ENCODE measurements at regions not wholly inside any gene's neighbourhood (a gene's known extent, or its start where the extent isn't known, plus 50 kb on each side); places are given as distances from the start of the nearest gene placed in this dataset.
"Not testable (repeated sequence)": the region's sequence is repeated elsewhere in the genome, so short reads cannot be mapped to it uniquely, and the experiment has no call there.

DNA sequence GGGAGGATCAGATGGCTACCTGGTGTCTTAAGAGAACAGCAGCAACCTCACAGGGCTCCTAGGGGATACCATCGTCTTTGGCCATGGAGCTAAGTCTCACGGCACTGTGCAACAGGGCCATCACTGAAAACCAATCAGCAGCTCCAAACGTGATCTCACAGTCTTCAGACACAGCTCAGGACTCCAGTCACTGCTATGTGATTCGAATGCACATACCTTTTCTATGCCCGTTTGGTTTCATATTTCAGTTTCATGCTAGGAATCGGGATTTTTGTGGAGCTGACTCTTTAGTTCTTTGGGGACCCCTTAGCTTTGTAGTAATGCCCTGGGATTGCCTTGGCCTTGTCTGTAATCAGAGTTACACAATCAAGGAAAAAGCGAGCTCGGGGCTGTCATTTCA lies 162.8 kb upstream of the CDH11 start:
- DNase-seq (ENCODE audit: low read depth in 2 of 2) = no peak

- no peak for DNase-seq (ENCODE audit: low read depth in 2 of 2)
Measured at GRCh38 chr16:65283181-65283651, 161.4 kb upstream of the CDH11 start.

GRCh38 chr16:65281586-65281985 lies 159.7 kb upstream of the CDH11 start:
- no peak for DNase-seq (ENCODE audit: low read depth in 2 of 2)

- DNase-seq (ENCODE audit: low read depth in 2 of 2) = no peak
Measured at GRCh38 chr16:65280845-65281512, 159.1 kb upstream of the CDH11 start.

- DNase-seq (ENCODE audit: low read depth in 2 of 2) = no peak
Measured at GRCh38 chr16:65279576-65279975, 157.7 kb upstream of the CDH11 start.

DNA sequence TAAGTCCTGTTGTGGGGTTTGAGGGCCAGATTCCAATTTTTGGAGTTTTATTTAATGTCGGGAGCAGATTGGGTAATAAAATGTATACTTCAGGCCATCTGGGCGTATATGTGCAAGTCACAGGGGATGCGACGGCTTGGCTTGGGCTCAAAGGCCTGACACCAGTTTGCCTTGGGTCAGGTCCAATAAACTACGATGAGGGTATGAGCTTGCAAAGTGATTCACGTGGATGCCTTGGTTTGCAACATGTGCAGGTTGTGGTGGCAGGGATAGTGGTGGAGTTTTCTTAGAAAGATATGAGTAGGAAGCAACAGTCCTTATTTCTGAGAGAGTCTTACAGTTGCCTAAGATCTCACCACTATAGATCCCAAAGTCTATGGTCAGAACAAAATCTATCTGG lies 157.0 kb upstream of the CDH11 start:
- no peak for DNase-seq (ENCODE audit: low read depth in 2 of 2)

DNA sequence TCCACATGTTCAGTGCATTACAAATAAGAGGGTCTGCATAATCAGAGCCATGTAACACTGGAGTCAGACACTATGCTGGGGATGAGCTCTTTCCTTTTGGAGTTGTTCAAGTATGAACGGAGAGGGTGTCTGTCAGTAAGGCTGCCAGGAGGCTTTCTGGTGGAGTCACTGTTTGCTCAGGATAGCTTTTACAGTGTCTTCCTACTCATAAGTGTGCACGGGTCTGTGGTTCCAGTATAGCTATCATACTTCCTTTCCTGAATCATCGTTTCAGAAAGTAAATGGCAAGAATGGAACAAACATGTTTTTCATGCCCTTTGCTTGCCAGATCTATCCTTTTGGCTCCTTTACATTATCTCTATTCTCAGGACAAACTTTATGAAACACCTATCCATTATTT lies 152.7 kb upstream of the CDH11 start:
- DNase-seq (ENCODE audit: low read depth in 2 of 2) = no peak

DNA sequence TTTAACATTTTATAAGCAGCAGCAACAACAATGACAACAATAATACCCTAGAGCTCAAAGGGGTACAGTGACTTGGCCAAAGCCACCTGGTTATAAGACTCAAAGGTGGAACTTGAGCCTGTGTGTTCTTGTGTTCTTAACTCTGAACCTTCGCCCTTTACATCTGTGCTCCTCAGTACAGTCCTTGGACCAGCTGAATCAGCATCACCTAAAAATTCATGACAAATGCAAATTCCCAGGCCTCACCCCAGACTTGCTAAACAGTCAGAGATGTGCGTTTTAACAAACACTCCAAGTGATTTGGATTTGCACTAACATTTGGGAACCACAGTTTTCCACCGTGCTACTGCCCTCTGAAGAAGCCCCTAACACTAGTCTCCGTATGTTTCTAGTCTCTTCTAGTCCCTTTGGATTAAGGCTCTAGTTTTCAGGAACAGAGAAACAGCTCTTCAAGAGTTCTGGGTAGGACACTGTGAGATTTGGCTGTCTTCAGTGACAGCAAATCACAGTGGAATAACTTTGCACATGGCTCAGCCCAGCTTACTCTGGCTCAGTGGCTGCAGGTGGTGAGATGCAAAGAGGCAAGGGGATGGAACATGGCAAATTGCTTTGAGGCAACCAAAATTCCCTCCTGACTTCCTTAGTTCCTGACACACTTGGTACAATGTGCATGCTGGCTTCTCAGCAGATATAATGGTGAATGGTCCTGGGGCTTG lies 151.0 kb upstream of the CDH11 start:
- no peak for DNase-seq (ENCODE audit: low read depth in 2 of 2)

GRCh38 chr16:65271996-65272395 lies 150.1 kb upstream of the CDH11 start:
- DNase-seq (ENCODE audit: low read depth in 2 of 2) = no peak

DNA sequence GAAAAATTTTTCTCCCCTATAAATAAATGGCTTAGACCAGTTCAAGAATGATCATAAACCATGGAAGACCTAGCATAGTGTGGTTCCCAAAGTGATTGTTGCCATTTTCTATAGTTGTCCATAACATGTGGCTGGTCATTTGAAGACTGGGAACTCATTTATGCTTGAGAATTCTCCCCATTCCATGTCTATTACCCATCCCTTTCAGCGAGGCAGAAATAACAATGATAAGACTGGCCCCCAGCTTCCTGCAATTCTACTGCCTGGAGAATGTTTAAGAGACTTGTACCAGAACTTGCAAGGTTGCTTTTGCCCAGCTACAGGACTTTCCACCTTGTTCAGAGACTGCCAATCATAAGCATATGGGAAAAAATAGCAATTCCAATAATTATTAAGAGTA lies 146.5 kb upstream of the CDH11 start:
- no peak for DNase-seq (ENCODE audit: low read depth in 2 of 2)

GRCh38 chr16:65263896-65264295 lies 142.0 kb upstream of the CDH11 start:
- no peak for DNase-seq (ENCODE audit: low read depth in 2 of 2)

- DNase-seq (ENCODE audit: low read depth in 2 of 2) = no peak
Measured at GRCh38 chr16:65260746-65261145, 138.9 kb upstream of the CDH11 start.

- DNase-seq (ENCODE audit: low read depth in 2 of 2) = no peak
Measured at GRCh38 chr16:65254144-65254543, 132.3 kb upstream of the CDH11 start.

DNA sequence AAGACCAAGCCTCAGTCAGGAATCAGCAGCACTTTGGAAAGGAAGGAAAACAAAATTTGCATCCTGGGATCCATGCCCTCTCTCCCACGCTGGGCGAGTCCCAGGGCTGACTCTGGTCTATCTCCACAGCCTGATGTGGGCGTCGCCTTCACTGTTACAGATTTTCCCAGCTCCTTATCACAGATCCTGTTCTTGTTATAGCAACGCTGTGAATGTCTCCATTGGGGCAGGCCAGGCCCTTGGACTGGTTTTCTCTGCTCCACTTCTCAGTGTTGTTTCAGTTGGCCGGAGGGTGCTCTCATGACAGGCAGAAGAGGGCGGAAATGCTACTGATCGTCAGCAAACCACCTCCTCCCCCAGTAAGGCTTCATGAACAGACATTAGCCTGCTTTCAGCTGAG lies 127.9 kb upstream of the CDH11 start:
- no peak for DNase-seq (ENCODE audit: low read depth in 2 of 2)

DNA sequence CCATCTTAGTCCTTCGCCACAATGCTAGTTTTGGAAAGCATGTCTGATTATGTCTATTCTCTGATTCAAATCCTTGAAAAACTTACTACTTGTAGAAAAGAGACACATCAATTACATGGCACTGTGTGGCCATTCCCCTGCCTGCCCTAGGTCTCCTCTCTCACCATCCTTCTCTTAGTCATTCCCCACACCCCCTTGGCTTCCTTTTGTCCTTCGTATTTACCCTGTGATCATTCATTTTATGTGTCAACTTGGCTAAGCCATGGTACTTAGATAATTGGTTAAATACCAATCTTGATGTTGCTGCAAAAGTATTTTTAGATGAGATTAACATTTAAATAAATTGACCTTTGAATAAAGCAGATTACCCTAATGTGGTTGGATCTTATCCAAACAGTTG lies 122.9 kb upstream of the CDH11 start:
- no peak for DNase-seq (ENCODE audit: low read depth in 2 of 2)

DNA sequence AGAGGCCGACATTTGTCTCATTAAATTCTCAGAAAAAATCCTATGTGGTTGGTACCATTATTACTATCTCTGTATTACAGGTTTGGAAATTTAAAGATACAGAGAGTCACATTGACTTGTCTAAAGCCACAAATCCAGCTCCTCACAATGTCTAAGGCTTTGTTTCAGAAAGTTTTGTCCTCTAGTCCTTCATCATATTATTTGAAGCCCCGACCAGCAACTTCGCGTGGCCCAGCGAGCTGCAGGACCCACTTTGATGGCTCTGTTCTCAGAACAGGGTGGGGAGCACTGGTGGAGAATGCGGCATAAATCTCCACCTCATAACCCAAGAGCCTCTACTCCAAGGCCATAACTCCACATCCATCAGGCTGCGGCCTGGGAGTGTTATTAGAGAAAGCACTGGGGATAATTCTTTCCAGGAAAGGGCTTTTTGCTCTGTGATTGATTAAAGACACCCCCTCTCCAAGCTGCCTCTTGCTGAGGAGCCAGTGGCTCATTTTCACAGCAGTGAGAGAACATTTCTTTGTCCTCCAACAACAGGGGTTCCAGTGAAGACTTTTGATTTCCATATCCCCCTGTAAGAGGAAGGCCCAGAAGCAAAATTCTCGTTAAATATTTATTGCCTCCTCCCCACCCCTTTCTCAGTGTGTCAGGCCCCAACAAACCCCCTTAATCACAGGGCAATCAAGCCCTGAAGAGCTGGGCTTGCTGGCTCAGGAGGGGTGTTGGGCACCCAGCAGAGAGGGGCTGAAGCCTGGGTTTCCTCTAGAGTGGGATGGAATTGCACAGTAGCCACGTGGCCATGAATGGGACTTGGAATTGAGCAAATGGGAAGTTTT lies 113.7 kb upstream of the CDH11 start:
- no peak for DNase-seq (ENCODE audit: low read depth in 2 of 2)

- not testable (repeated sequence) for DNase-seq (ENCODE audit: low read depth in 2 of 2)
Measured at GRCh38 chr16:65234721-65235320, 113.0 kb upstream of the CDH11 start.

GRCh38 chr16:65229191-65229662 lies 107.4 kb upstream of the CDH11 start:
- no peak for DNase-seq (ENCODE audit: low read depth in 2 of 2)

DNA sequence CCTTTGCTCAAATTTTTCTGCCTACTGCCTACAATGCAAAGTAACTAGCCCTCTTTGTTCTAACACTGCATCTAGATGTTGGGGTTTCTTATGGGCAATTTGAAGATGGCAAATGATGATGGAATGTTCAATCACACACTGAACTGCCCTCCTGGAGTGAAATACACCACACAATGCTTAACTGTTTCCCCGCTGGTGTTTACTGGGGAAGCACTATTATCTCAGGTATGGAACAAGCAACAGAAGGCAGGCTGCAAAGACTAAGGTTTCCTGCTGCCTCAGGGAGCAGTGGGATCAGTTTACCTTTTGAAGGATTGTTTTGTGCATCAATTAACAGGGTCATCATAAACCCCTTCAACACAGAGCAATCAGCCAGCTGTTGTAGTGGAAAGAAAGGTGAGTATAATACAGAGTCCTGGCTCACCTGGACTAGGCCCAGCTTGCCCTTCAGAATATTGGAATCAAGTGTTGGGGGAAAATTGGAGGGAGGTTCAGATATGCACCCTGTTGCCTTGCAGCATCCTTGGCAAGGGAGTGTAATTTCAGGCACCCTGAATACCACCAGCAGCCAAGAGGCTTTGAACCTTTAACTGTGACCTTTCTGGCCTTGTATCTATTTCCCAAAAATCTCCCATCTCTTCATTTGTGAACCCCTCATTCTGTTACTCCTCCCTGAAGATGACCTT lies 105.4 kb upstream of the CDH11 start:
- no peak for DNase-seq (ENCODE audit: low read depth in 2 of 2)

DNA sequence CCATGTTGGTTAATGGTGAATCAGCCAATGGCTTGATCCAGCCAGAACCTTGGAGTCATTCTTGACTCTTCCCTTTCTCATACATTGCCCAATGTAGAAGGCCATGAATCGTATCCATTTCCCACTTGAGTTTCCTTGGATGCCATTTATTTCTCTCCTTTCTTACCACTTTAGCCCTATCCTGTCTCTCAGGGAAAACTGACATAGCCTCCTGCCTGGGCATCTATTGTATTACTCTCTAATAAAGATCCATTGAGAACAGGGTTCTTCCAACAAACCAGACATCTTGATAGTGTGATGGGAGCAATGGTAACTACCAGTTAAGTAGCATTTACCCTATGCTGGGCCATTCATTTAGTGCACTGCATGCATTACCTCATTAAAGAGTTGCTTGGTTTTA lies 104.2 kb upstream of the CDH11 start:
- DNase-seq (ENCODE audit: low read depth in 2 of 2) = no peak

DNA sequence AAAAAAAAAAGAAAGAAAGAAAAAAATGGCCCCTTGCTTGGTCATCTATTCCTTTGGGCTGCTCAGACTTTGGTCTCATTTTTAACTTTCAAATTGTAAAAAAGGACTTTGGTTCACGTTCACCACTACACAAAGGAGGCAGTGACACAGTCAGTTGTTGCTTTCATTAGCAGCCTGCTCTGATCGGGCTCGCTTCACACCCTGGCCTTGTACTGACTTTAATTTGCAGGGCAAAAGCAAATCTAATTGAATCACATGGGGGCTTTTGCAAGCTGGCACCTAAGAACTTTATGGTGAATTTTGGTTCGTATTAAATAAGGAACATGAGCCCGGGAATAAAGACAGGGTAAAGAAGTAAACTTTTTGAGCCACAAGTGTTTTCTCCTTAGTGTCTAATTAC lies 103.6 kb upstream of the CDH11 start:
- DNase-seq (ENCODE audit: low read depth in 2 of 2) = no peak

DNA sequence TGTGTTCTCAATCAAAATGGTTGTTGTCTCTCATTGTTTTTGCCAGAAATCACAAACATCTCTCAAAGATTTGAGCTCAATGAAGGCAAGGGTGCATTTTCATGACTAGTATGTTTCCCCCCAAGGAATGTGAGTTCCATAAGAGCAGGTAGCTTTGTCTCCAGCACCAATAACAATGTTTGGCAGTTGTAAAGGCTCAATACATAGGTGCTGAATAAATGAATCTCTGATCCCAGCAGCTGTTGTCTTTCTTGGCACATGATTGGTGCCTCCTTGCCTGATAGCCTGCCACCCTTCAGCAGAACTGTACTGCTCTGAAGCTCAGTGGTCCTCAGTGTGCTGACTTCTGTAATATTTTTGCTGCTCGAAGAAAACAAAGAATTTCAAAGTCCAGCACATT lies 103.1 kb upstream of the CDH11 start:
- no peak for DNase-seq (ENCODE audit: low read depth in 2 of 2)

Measured in stimulated activated CD4-positive, alpha-beta T cell treated with anti-CD3 and anti-CD28 coated beads, Interleukin-1b, Interleukin-23, amount 100 ng/mL, for 1 hour (primary cell).